Bronchial epithelial cell (primary cell): ENCODE measurements at regions not wholly inside any gene's neighbourhood (a gene's known extent, or its start where the extent isn't known, plus 50 kb on each side); places are given as distances from the start of the nearest gene placed in this dataset.

ENCODE experiments used
- DNase-seq: peaks from one replicate; pipeline ENCODE4 v3.0.0-alpha.2; 2010; ENCODE audit warnings: low read depth
- FAIRE-seq: peaks from 2 replicates; lab custom pipeline; 2011; peaks lifted over from hg19 to GRCh38; lab: Jason Lieb, UNC
- H3K27me3 ChIP-seq: 2 replicates; pipeline ENCODE4 v1.5.1; 2011; ENCODE audit warnings: low read length; ENCODE audit not compliant: control insufficient read depth, insufficient read depth
- H3K36me3 ChIP-seq: 2 replicates; pipeline ENCODE4 v1.5.1; 2011; ENCODE audit warnings: low read length; ENCODE audit not compliant: control insufficient read depth, insufficient read depth
- H3K4me3 ChIP-seq: 2 replicates; pipeline ENCODE4 v1.5.1; 2011; ENCODE audit warnings: mild to moderate bottlenecking, low read depth, low read length, control low read depth
- TF ChIP-seq, protein P1 (sequence below): IDR thresholded peaks from 2 replicates; pipeline ENCODE4 v1.5.1; 2011; ENCODE audit warnings: mild to moderate bottlenecking, moderate library complexity, low read length, control low read depth, inconsistent platforms; ENCODE audit not compliant: insufficient read depth, severe bottlenecking

DNA sequence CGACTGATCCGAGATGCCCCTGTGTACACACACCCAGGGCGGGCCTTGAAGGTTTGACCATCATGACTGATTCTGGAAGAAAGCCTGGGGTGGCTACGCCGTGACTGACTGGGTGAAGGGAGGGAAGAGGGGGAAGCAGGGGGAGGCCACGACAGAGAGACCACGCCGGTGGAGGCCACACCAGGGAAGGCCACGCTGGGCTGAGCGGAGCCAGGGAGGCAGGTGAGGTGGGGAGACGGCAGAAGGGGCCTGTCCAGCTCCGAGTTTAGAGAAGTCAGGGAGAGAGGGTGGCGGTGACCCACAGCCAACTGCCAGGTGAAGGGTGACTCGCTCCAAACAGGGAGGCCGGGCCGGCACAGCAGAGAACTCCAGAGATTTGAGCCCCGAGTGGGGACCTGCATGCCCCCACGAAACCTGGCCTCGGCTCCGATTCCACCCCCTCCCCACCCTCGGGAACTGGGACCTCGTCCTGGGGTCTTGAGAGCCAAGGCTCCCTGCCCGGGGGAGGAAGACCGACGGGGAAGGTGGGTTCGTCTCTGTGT lies 102.6 kb downstream of the PTPRS start:
- TF ChIP-seq, protein P1, sequence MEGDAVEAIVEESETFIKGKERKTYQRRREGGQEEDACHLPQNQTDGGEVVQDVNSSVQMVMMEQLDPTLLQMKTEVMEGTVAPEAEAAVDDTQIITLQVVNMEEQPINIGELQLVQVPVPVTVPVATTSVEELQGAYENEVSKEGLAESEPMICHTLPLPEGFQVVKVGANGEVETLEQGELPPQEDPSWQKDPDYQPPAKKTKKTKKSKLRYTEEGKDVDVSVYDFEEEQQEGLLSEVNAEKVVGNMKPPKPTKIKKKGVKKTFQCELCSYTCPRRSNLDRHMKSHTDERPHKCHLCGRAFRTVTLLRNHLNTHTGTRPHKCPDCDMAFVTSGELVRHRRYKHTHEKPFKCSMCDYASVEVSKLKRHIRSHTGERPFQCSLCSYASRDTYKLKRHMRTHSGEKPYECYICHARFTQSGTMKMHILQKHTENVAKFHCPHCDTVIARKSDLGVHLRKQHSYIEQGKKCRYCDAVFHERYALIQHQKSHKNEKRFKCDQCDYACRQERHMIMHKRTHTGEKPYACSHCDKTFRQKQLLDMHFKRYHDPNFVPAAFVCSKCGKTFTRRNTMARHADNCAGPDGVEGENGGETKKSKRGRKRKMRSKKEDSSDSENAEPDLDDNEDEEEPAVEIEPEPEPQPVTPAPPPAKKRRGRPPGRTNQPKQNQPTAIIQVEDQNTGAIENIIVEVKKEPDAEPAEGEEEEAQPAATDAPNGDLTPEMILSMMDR, result no peak
- FAIRE-seq (no peak), DNase-seq (no peak)
- Histone ChIP-seq H3K4me3 (no peak overlapping the region), H3K36me3 (no peaks in the 10 kb centered on the region), H3K27me3 (no peaks in the 10 kb centered on the region)

DNA sequence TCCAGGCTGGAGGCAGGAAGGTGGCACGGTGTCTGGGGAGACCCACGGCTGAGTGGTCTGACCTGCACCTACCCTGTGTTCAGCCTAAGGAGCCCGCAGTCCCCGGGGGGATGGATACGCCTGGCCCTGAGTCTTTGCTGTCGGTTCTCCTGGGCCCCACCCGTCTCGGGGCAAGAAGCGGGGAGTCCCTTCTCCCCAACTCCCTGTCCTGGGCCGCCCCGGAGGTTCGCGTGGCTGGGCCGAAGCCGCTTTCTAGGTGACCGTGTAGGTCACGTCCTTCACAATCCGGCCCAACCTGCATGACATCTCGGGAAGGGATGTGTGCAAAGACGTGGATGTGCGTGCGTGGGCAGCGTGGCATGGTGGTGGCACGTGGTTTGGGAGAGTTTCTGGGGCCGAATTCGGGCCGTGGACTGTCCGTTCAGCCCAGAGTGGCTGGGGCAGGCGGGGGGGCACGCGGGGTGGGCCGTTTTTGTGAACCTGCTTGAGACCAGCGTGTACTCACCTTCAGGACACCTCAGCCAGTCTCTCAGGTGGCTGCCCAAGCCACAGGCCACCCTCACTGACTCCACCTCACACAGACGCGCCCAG lies 103.3 kb downstream of the PTPRS start:
- no peak for FAIRE-seq
- Histone ChIP-seq H3K36me3 (no peaks in the 10 kb centered on the region), H3K4me3 (no peak overlapping the region), H3K27me3 (no peaks in the 10 kb centered on the region)
- TF ChIP-seq, protein P1, result no peak
- DNase-seq, result no peak

DNA sequence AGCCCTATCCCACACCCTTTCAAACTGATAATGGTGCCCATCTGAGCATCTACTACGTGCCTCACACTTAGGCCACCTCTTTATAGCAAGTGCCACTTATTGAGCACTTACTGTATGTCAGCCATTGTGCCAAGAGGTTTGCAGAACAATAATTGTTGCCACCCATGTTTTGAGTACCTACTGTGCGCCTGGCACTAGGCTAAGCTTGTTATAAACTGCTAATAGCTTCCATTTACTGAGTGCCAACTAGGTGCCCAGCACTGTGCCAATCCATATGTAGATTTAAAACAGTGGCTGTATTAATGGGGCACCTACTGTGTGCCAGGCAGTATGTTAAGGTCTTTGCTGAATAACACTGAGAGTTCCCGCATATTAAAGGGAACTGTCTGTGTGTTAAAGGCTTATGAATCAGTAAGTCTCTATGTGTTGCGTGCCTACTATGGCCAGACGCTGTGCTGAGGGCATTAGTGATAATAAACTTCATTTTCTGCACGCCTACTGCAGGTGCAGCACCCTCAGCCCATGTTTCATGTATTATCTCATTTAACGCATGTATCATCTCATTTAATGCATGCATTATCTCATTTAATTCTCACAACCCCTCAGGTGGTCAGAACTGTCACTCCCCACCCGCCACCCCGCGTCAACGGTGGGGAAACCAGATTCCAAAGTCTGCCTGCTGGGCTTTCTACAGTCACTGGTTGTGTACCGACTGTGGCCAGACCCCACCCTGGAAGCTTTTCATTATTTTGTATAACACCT lies 105.0 kb downstream of the PTPRS start:
- Histone ChIP-seq H3K27me3 (no peaks in the 10 kb centered on the region), H3K36me3 (no peaks in the 10 kb centered on the region), H3K4me3 (no peak overlapping the region)
- FAIRE-seq (no peak), DNase-seq (no peak)
- TF ChIP-seq, protein P1, result no peak

DNA sequence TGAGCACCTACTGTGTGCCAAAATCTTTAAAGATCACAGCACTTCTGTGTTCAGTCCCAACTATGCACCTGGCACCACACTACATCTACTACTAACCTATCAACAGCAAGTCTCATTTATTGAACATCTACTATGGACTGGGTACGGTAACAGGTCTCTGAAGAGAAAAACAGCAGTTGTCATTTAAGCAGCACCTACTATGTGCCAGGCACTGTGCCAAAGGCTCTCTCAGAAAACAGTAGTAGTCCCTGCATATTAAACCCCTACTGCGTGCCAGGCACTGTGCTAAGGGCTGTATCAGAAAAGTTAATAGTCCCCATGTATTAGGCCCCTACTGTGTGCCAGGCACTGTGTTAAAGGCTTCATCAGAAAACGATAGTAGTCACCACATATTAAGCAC lies 106.2 kb downstream of the PTPRS start:
- no peak for FAIRE-seq
- TF ChIP-seq, protein P1, result no peak
- Histone ChIP-seq H3K27me3 (no peaks in the 10 kb centered on the region), H3K4me3 (no peak overlapping the region), H3K36me3 (no peaks in the 10 kb centered on the region)
- no peak for DNase-seq

DNA sequence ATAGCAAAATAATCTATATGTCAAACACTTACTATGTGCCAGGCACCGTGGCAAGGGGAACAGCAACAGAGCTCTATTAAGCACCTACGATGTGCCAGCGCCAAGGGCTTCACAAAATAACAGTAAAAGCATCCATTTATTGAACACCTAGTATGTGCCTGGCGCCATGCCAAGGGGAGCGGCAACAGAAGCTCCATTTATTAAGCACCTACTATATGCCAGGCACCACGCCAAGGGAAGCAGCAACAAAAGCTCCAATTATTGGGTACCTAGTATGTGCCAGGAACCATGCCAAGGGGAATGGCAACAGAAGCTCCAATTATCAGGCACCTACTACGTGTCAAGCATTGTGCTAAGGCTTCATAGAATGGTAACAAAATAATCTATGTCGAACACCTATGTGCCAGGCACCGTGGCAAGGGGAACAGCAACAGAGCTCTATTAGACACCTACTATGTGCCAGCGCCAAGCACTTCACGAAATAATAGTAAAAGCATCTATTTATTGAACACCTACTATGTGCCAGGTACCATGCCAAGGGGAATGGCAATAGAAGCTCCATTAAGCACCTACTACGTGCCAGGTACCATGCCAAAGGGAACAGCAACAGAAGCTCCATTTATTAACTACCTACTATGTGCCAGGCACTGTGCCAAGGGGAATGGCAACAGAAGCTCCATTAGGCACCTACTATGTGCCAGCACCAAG lies 107.7 kb downstream of the PTPRS start:
- TF ChIP-seq, protein P1, result no peak
- H3K4me3 ChIP-seq, result no peak overlapping the region
- DNase-seq (no peak), FAIRE-seq (no peak)
- H3K36me3 ChIP-seq, result no peaks in the 10 kb centered on the region
- H3K27me3 ChIP-seq, result no peaks in the 10 kb centered on the region
